Adrenal gland (tissue), 9 donors: ENCODE measurements at regions not wholly inside any gene's neighbourhood (a gene's known extent, or its start where the extent isn't known, plus 50 kb on each side); places are given as distances from the start of the nearest gene placed in this dataset.

Source experiments
- DNase-seq, 7 donors: peaks; one replicate each; pipeline ENCODE4 v3.0.0-alpha.2; 2019 to 2020
- H3K27ac ChIP-seq, 5 donors: fragments of 200-600 bp; sonication (generic) in 4 of 5; 1 replicate in 3 of 5; 2 replicates in 2 of 5; pipeline versions ENCODE4 v1.5.1 to v1.8.0; 2016 to 2020; ENCODE audit warnings: mild to moderate bottlenecking in 1 of 5
- H3K27me3 ChIP-seq: fragments of 200-600 bp; 2 replicates; pipeline ENCODE4 v1.8.0; 2021
- H3K36me3 ChIP-seq, 2 donors: fragments of 200-600 bp; replicated peaks in 1 of 2; 1 replicate in 1 of 2; 2 replicates in 1 of 2; pipeline versions ENCODE4 v1.5.1 to v1.8.0; 2018 to 2022
- H3K4me1 ChIP-seq, 2 donors: fragments of 200-600 bp; replicated peaks in 1 of 2; 1 replicate in 1 of 2; 2 replicates in 1 of 2; pipeline versions ENCODE4 v1.5.1 to v1.8.0; 2018 to 2021
- H3K4me3 ChIP-seq, 4 donors: fragments of 200-600 bp; sonication (generic) in 3 of 4; one replicate each; pipeline ENCODE4 v1.5.1; 2016 to 2018
- H3K9me3 ChIP-seq, 3 donors: fragments of 200-600 bp; sonication (generic) in 1 of 3; replicated peaks in 1 of 3; 1 replicate in 2 of 3; 2 replicates in 1 of 3; pipeline versions ENCODE4 v1.5.1 to v1.8.0; 2016 to 2021
- POLR2A ChIP-seq, 2 donors: fragments of 450-650 bp; IDR thresholded peaks; one replicate each; pipeline ENCODE4 v1.6.1; 2017; ENCODE audit warnings: antibody characterized with exemption in 2 of 2, mild to moderate bottlenecking in 2 of 2, moderate library complexity in 1 of 2
- WGBS, 4 donors: extraction: QIAGEN DNeasy Blood & Tissue Kit in 2 of 4; methylation state at CpG; one replicate each; pipeline versions ENCODE4 v1.1.5 to v1.1.7; 2013 to 2017; 5-methylcytosine and 5-hydroxymethylcytosine counted together
- intact Hi-C, 2 donors: fragments of 100-400 bp; cut with DNase I; formaldehyde crosslinking; loops; one replicate each; pipeline versions ENCODE4 v1.14.1 to v1.15.0; 2022 to 2023
- TF ChIP-seq, protein P1 (sequence below), 6 experiments: fragments of 450-650 bp in 4 of 6; fragments of 200-600 bp in 2 of 6; sonication (generic) in 1 of 6; IDR thresholded peaks; 1 replicate in 5 of 6; 2 replicates in 1 of 6; pipeline versions ENCODE4 v1.5.1 to v1.8.0; 2016 to 2021; ENCODE audit warnings: antibody characterized with exemption in 6 of 6, mild to moderate bottlenecking in 2 of 6, moderate library complexity in 1 of 6
- donor health status: healthy with polysubstance abuse.
- donor health status: Bipolar disorder and iron deficiency.
- donor health status: DM: yes; HTN: yes; CAD: no.
- donor health status: DM: no; HTN: no; CAD: no.
- donor health status: DM: no; HTN: no; CAD: no.

DNA sequence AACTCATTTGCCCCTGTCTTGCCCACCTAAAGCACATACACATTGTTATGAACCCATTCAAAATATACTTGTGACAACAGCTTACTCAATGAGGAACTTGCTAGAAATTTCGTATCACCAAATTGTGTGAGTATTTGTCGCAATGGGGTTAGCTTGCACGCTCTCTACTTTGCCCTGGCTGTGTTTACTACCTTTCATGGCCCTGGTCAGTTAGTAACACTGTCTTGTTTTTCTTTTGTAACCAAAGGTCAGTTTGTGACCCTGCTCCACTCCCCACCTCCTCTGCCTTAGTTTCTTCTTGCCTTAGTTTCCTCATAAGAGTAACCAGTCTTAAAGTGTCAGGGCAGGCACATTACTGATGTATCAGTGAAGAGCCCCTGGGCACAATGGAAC, 205.8 kb upstream of the EEA1 start:
- no peaks in the 10 kb centered on the region for H3K27me3 ChIP-seq
- H3K4me1 ChIP-seq, result peaks cover 0 to 20% of the 10 kb centered on the region in 2 donors
- H3K9me3 ChIP-seq, result no peaks in the 10 kb centered on the region
- no peak for DNase-seq
- H3K36me3 ChIP-seq, result no peaks in the 10 kb centered on the region
- H3K27ac ChIP-seq, result no peak overlapping the region
- intact Hi-C loops, result no loop called here
- TF ChIP-seq, protein P1, sequence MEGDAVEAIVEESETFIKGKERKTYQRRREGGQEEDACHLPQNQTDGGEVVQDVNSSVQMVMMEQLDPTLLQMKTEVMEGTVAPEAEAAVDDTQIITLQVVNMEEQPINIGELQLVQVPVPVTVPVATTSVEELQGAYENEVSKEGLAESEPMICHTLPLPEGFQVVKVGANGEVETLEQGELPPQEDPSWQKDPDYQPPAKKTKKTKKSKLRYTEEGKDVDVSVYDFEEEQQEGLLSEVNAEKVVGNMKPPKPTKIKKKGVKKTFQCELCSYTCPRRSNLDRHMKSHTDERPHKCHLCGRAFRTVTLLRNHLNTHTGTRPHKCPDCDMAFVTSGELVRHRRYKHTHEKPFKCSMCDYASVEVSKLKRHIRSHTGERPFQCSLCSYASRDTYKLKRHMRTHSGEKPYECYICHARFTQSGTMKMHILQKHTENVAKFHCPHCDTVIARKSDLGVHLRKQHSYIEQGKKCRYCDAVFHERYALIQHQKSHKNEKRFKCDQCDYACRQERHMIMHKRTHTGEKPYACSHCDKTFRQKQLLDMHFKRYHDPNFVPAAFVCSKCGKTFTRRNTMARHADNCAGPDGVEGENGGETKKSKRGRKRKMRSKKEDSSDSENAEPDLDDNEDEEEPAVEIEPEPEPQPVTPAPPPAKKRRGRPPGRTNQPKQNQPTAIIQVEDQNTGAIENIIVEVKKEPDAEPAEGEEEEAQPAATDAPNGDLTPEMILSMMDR (IDR thresholded peaks at IDR 0.05), result no peak
- TF ChIP-seq POLR2A (IDR thresholded peaks at IDR 0.05), result no peak
- WGBS, 4 donors, result 80 to 89% (median 84%) methylated on average over 3 of the region's 3 CpGs
- no peak overlapping the region for H3K4me3 ChIP-seq

DNA sequence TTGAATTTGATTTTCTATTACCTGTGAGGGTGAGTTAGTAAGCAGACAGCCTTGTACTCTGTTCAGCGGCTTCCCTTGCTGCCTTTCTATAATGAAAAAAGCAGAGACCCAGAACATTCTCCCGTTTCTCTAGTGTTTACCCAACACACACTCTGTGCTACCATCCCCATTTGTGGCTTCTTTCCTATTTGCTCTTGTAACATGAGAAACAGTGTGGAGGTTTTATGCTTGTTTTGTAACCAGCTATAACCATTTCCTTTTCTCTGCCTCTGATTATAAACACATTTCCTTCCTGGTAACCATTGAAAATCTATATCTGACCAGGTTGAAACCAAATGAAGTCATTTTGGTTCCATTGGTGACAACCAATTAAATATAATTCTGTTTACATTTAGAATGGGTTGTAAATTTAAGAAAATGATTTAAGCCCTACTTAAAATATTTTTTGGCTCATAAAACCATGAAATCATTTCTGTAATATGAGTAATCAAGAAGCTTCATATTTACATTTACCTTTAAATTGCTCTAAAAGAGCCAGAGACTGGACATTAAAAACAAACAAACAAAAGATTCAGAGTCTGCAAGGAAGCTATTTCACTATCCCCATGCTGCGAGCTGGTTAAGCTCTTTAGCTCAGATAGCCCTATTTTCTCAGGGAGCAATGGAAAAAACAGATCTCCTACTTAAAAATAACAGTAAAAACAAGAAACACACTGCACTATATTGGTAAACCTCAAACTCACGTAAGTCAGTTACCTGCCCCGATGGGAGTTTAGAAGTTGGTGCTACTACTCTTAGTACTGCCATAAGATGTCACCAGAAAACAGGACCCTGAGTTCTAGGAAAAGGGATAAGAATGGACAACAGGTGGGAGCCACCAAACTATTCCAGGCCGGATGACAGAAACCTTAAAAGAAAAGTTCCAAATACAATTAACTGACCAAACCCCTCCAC, 206.5 kb upstream of the EEA1 start:
- no peaks in the 10 kb centered on the region for H3K9me3 ChIP-seq
- intact Hi-C loops, result no loop called here
- TF ChIP-seq, protein P1 (IDR thresholded peaks at IDR 0.05), result no peak
- no peak for TF ChIP-seq POLR2A (IDR thresholded peaks at IDR 0.05)

DNA sequence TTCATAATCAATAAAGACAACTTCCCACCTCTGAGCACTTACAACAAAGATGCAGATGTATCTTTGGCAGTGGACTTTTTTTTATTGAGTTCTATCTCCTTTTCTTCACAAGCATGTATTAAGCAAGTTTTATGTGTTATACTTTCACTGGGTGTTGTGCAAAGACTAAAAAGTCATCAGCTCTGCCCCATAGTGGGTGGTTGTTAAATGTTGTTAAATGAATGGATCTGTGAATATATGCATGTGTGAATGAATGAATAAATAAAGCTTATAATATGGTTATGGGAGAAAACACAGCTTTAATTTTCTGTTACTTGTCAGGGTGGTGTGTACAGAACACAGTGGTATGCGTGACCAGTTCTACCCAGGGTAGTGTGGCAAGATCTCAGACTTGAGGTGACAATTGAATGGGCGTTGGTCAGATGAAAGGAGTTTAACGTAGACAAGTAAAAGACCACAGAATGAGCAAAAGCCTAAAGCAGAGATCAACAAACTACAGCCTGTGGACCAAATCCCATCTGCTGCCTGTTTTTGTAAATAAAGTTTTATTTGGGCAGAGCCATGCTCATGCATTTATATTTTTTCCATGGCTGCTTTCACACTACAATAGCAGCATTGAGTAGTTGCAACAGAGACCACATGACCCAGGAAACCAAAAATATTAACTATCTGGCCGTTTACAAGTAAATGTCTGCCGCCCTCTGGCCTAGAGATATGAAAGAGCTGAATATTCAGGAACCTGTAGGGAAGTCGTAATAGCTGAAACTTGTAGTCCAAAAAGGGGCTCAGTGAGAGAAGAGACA, 207.4 kb upstream of the EEA1 start:
- Histone ChIP-seq H3K27ac (no peak overlapping the region), H3K36me3 (no peaks in the 10 kb centered on the region), H3K4me3 (no peak overlapping the region), H3K27me3 (no peaks in the 10 kb centered on the region), H3K4me1 (peaks cover 0 to 9% of the 10 kb centered on the region in 2 donors), H3K9me3 (no peaks in the 10 kb centered on the region)
- 81 to 87% (median 83%) methylated on average over 6 of the region's 6 CpGs for WGBS, 4 donors
- TF ChIP-seq, protein P1 (IDR thresholded peaks at IDR 0.05), result no peak
- no peak for TF ChIP-seq POLR2A (IDR thresholded peaks at IDR 0.05)
- intact Hi-C loops, result no loop called here
- DNase-seq, result no peak

More for the DNA sequence above, 206.5 kb upstream of the EEA1 start:
- 72 to 87% (median 85%) methylated on average over 6 of the region's 6 CpGs for WGBS, 4 donors
- H3K4me3 ChIP-seq, result no peak overlapping the region
- no peaks in the 10 kb centered on the region for H3K36me3 ChIP-seq
- H3K27me3 ChIP-seq, result no peaks in the 10 kb centered on the region
- DNase-seq, result no peak
- H3K4me1 ChIP-seq, result peaks cover 0 to 16% of the 10 kb centered on the region in 2 donors
- no peak overlapping the region for H3K27ac ChIP-seq
